ENCODE measurements at regions not wholly inside any gene's neighbourhood (a gene's known extent, or its start where the extent isn't known, plus 50 kb on each side); places are given as distances from the start of the nearest gene placed in this dataset.

DNA sequence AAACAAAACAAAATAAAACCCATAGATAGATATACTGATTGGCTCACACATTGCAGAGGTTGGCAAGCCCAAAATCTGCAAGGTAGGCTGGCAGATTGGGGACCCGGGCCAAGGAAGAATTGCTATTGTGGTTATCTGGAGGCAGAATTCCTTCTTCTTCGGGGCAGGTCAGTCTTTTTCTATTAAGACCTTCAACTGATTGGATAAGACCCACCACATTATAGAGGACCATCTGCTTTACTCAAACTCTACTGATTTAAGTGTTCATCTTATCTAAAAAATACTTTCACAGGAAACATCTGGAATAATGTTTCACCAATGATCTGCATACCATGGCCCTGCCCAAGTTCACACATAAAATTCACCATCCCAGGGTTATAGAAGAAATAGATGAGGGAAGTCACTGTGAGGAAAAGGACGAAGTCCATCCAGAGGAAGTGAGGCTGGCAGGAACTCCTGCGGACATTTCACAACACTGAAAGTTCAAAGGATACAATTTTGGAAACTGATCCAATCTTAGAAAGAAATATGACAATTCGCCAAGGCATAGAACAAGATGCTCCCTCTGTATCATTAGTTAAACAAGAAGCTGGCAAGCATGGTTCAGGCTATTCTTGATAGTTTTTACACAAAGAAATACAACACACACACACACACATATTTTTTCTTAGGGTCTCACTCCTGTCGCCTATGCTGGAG lies 127.6 kb upstream of the MED13L start:
- DNase-seq = no peak

GRCh38 chr12:116406529-116406928 lies 129.0 kb upstream of the MED13L start:
- no peak for DNase-seq

- no peak for DNase-seq
These were observed 131.2 kb upstream of the MED13L start for GRCh38 chr12:116408489-116409250.

DNA sequence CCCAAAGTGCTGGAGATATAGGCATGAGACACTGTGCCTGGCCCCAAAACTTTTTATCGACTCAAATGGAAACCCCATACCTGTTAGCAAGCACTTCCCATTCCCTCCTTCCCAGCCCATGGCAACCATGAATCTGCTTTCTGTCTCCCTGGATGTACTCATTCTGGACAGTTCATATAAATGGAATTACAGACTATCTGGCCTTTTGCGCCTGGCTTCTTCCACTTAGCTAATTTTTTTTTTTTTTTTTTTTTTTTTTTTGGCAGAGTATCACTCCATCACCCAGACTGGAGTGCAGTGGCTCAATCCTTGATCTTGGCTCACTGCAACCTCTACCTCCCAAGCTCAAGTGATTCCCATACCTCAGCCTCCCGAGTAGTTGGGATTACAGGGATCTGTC lies 134.5 kb upstream of the MED13L start:
- DNase-seq = no peak

DNA sequence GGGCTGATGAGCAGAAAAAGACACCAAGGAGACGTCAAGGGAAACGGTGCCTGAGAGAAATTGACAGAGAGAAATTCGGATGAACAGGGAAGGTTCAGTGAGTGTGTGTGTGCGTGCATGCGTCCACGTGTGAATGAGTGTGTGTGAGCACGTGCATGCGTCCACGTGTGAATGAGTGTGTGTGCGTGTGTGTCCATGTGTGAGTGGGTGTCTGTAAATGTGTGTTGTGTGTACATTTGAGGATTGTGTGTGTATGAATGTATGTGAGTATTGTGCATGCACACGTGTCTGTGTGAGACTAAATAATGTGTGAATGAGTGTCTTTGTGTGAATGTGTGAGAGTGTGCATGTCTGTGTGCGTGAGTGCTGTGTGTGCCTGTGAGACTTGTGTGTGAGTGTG lies 137.4 kb upstream of the MED13L start:
- no peak for DNase-seq

DNA sequence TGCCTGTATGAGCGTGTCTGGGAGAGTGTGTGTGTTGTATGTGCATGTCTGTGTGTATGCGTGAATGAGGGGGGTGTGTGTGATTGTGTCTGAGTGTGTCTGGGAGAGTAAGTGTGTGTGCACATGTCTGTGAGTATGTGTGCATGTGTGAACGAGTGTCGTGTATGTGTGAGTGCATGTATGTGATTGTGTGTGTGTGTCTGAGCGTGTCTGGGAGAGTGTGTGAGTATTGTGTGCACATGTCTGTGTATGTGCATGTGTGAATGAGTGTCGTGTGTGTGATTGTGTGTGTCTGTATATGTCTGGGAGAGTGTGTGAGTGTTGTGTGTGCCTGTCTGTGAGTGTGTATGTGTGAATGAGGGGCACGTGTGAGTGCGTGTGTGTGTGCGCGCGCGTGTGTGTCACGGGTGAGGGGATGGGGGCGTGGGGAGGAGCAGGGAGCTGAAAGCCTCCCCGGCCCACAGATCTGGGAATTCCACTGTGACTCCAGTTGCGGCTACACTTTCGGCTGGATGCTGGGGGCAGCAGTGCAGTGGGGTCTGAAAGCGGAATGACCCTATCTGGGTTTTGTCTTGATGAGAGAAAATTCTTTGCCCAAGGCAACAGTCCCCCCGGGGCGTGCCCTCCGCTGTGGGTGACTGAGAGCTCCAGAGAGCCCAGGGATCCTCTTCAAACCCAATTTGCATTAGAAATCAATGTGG lies 138.1 kb upstream of the MED13L start:
- no peak for DNase-seq

DNA sequence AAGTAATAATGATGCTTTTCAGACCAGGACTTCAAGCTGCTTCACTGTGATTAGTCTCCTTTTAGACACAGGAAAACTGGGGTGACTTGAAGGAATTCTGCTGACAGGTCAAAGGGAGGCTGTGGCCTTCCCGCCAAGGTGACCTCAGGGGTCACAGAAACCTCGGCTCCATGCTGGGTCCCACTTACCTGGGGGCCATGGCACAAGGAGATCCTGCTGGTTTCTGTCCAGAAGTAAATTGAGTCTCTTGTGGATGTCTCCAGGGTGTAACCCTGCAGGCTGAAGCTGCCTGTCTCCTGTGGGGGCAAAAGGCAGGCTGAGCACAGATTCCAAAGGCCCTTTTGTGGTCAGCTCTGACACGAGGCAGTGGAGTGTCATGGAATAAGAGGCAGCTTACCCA lies 138.7 kb upstream of the MED13L start:
- DNase-seq = no peak

DNA sequence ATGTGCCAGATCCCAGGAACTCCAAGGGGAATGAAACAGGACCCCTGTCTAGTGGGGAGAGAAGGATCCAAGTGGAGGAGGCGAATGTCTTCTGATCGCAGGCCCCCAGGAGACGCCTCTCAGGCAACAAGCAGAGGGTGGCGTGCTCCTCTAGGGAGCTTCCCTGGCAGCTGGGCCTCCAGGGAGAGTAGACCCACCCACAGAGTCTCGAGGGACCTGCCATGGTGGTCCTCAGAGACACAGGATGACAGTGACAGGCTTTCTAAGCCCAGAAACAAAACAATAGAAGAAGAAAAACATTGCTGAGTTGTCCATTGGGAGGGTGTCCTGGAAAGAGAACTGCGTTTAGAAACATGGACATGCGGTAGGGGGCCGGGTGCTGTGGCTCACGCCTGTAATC lies 140.6 kb upstream of the MAP1LC3B2 start:
- no peak for DNase-seq

- DNase-seq = no peak
These were observed 138.8 kb upstream of the MAP1LC3B2 start for GRCh38 chr12:116420227-116420880.

GRCh38 chr12:116421785-116422538 lies 137.2 kb upstream of the MAP1LC3B2 start:
- no peak for DNase-seq

DNA sequence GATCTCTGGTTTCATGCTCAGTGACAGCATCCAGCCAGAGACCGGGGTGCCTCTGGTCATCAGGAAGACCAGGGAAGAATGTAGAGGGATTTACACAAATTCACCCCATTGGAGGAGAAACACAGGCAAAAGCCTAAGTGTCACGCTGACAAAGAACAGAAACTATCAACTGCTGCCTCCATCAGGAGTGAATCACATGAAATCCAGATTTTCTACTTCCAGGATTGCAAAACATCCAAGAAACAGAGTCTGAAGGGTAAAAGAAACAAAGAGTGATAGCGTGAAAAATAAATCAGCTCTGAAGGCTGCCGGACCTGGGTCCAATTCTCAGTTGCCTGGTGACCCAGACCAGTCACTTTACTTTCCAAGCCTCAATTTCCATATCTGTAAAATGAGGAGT lies 136.1 kb upstream of the MAP1LC3B2 start:
- no peak for DNase-seq

DNA sequence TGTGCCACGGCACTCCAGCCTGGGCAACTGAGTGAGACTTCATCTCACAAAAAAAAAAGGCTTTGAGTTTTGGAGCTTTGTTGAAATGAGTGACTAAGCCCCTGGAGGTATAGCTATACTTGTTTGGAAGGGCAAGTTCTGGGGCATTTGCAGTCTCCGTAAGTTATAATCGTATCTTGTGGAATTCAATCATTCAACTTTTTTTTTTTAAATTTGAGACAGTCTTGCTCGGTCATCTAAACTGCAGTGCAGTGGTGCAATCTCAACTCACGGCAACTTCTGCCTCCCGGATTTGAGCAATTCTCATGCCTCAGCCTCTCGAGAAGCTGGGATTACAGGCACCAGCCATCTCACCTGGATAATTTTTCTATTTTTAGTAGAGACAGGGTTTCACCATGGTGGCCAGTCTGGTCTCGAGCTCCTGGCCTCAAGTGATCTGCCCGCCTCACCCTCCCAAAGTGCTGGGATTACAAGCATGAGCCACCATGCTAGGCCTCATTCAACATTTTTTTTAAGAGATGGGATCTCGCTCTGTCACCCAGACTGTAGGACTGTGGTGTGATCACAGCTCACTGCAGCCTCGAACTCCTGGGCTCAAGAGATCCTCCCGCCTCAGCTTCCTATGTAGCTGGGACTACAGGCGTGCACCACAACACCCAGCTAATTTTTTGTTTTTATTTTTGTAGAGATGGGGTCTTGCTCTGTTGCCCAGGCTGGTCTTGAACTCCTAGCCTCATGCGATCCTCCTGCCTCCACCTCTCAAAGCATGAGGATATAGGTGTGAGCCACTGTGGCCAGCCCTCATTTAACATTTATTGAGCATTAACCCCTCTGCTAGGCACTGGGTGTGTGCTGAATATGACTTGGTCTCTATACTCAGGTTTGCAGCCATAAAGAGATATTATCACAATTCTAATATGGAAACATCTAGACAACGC lies 133.7 kb upstream of the MAP1LC3B2 start:
- DNase-seq = no peak

GRCh38 chr12:116426391-116427136 lies 132.6 kb upstream of the MAP1LC3B2 start:
- DNase-seq = peak; percentile 88

GRCh38 chr12:116427200-116427930 lies 131.8 kb upstream of the MAP1LC3B2 start:
- DNase-seq = no peak

- no peak for DNase-seq
These were observed 129.3 kb upstream of the MAP1LC3B2 start for GRCh38 chr12:116429826-116430360.

GRCh38 chr12:116430911-116431565 lies 128.1 kb upstream of the MAP1LC3B2 start:
- DNase-seq = no peak

GRCh38 chr12:116431677-116432300 lies 127.4 kb upstream of the MAP1LC3B2 start:
- no peak for DNase-seq

DNA sequence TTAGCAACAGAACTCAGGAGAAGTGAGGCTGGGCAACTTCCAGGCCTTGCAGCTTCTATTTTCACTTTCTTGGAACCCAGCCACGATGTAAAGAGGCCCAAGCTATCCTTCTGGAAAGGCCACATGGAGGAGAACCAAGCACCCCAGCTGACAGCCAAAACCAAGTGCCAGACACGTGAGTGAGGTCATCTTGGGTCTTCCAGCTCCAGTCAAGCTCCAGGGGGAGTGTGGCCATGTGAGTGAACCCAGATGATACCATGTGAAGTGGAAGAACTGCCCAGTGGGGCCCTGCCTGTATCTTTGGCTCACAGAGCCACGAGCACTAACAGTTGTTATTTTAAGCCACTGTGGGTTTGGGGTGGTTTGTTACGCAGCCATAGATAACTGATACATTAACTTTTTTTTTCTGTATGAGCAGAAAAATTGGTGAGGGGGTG lies 126.8 kb upstream of the MAP1LC3B2 start:
- DNase-seq = no peak

GRCh38 chr12:116433249-116433648 lies 125.9 kb upstream of the MAP1LC3B2 start:
- no peak for DNase-seq

Measured in kidney glomerular epithelial cell (primary cell).